GM19239 (cell line): ENCODE measurements at regions not wholly inside any gene's neighbourhood (a gene's known extent, or its start where the extent isn't known, plus 50 kb on each side); places are given as distances from the start of the nearest gene placed in this dataset.

Source experiments
- DNase-seq: peaks from one replicate; pipeline ENCODE4 v3.0.0; 2011; ENCODE audit warnings: low spot score; ENCODE audit not compliant: insufficient read length
- FAIRE-seq: peaks from 2 replicates; lab custom pipeline; 2011; peaks lifted over from hg19 to GRCh38; lab: Jason Lieb, UNC

- DNase-seq (no peak), FAIRE-seq (no peak)
Measured at GRCh38 chr10:60669501-60669900, 108.8 kb upstream of the CDK1 start.

- FAIRE-seq, result no peak
- DNase-seq, result no peak
Measured at GRCh38 chr10:60666221-60666620, 112.1 kb upstream of the CDK1 start.

DNA sequence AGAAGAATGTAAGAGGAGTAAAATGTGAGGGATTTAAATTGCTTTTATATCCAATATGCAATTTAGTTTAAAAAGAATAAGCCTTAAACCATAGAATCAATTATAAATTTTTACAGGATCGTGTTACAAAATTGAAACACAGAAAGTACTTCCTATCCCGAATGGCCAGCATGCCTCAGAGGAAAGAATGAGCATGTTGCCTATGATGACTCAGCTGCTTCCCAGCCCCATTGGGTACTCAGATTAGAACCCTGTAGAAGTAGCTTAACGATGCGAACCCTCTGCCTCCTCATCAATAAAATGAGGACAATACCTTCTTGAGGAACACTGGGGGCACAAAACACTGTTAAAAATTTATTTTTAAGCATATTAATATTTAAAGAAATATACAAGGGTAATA, 113.4 kb upstream of the CDK1 start:
- no peak for DNase-seq
- no peak for FAIRE-seq

DNA sequence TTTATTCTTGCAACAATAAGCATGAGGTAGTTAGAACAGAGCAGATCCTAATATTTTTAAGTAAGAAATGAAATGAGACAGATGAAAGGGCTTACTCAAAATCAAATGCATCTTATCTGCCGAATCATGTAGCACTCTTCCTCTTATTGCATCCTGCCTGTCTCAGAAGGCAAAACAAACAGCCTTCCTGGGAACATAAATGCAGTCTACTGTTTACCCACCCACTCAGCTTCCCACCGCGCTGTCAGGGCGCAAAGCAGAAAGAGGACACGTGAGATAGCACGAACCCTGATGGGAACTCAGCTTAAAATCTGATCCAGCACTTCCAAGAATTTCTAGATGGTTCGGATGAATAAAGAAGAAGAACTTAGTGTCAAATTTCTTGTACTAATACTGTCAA, 114.4 kb upstream of the CDK1 start:
- no peak for DNase-seq
- FAIRE-seq, result no peak

- DNase-seq (no peak), FAIRE-seq (no peak)
Measured at GRCh38 chr10:60662917-60663614, 115.2 kb upstream of the CDK1 start.

- FAIRE-seq (no peak), DNase-seq (no peak)
Measured at GRCh38 chr10:60661637-60662036, 116.6 kb upstream of the CDK1 start.

- no peak for FAIRE-seq
- DNase-seq, result no peak
Measured at GRCh38 chr10:60660625-60661024, 117.7 kb upstream of the CDK1 start.

DNA sequence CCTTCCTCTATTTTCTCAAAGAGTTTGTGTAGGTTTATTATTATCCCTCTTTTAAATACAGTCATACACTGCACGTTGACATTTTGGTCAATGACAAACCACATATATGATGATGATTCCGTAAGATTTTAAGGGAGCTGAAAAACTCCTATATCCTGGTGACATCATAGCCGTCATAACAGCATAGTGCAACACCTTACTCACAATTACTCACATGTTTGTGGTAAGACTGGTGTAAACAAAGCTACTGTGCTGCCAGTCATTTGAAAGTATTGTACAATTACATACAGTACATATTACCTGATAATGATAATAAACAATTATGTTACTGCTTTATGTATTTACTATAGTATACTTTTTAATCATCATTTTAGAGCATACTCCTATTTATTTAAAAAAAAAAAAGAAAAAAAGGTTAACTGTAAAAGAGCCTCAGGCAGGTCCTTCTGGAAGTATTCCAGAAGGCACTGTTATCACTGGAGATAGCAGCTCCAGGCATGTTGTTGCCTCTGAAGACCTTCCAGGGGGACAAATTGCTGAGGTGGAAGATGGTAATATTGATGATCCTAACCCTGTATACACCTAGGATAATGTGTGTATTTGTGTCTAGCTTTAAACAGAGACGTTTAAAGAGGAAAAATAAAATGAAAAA, 123.3 kb upstream of the CDK1 start:
- DNase-seq, result no peak
- FAIRE-seq, result no peak

DNA sequence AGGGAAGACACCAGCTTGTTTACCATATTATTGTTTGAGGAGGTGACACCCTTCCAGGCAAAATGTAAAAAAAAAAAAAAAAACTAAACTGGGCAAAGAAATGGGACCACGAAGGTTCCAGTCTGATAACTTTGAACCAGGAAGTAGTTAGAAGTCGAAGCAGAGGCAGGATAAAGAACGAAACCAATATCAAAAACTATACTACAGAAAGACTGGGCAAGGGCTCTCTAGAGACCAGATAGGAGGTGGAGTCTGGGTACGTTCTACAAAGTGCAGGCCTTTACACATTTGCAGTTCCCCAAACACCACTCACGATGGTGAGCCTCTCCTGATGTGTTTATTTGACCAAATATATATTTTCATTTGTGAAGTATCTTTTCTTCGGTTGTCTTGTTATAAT, 125.7 kb upstream of the CDK1 start:
- FAIRE-seq (peak; percentile 54), DNase-seq (no peak)

GRCh38 chr10:60650378-60650800, 127.9 kb upstream of the CDK1 start:
- DNase-seq (no peak), FAIRE-seq (no peak)

- FAIRE-seq, result no peak
- no peak for DNase-seq
Measured at GRCh38 chr10:60649485-60650377, 128.5 kb upstream of the CDK1 start.

GRCh38 chr10:60648761-60649160, 129.5 kb upstream of the CDK1 start:
- DNase-seq (no peak), FAIRE-seq (no peak)

- FAIRE-seq, result peak; percentile 79
- no peak for DNase-seq
Measured at GRCh38 chr10:60646966-60647796, 131.1 kb upstream of the CDK1 start.

DNA sequence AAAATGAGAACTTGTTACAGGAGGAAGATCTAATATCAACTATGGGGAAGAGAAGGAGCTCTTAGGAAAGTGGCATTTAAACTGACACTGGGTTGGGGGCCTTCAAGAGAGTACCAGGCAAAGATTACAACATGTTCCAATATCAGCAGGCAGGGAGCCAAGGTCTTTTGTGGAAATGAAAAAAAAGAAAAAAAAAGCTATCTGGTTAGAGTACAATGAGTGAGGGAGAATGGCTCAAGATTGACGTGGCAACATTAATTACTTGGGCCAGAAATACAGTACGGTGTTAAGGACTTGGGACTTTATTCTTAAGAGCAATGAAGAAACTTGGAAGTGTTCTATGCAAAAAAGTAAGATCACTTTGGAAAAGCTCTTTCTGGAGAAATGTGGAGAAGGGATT, 132.3 kb upstream of the CDK1 start:
- DNase-seq, result no peak
- no peak for FAIRE-seq

DNA sequence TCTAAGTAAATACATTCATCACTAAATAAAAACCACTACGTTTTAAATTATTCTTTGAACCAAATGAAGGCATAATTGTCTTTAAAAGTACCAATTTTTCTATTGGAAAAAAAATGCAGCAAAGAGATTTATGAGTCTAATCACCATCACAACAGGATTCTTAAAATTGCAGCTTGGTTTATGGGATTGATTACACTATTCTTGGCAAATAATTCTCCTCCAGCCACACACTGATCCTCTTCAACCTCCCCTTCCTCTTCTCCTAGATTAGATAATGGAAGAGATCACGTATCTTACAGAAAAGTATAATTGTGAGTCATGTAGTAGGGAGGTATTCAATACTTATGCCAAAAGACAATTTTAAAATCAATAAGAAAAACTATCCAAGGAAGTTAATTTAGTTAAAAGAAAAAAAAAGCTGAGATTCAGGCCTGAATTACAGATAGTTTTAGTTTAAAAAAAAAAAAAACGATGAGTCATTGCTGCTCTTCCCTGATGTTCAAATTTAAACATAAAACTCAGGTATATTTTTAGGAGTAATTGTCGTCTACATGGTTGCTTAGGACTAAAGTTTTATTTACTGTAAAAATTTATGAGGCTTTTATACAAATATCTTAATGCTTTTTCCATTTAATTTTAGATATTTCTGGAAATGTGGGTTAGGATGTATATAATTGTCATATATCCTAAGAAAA, 133.7 kb upstream of the CDK1 start:
- FAIRE-seq, result no peak
- DNase-seq, result no peak

DNA sequence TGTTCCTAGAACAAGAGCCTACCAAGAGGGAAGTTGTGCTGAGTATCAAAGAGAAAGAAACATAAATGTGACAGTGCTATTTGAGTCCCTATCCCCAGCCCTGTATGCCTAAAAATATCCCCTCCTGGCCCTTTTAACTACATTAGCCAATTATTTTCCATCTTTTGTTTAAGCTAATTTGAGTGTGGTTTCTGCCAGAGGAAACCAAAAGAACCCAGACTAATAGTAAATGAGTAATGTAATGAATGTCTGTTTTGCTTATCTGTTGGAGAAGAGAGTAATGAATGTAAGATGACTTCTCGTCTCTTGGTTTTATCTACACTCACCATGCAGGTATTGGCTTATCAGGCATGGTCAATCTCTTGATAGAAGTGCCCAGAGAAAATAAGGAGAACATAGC, 134.4 kb upstream of the CDK1 start:
- DNase-seq (no peak), FAIRE-seq (no peak)

DNA sequence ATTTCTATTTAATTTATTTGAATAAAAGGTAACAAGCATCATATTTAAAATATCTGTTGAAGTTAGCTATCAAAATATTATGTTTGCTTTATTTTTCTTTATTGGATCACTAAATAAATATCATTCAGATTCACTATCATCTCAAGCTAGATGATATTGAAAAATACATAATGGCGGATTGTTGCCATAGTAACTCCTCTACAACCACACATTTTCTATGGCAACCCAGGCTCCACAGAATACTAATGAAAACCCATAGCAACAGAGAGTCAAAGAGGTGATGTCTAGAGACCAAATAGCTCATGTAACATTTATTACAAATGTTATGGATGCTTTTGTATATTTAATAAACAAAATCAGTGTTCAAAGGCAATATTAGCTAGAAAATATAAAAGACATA, 148.9 kb upstream of the CDK1 start:
- DNase-seq, result no peak

GRCh38 chr10:60627778-60628748, 150.2 kb upstream of the CDK1 start:
- DNase-seq (no peak), FAIRE-seq (no peak)

More for the DNA sequence above, 148.9 kb upstream of the CDK1 start:
- no peak for FAIRE-seq

DNA sequence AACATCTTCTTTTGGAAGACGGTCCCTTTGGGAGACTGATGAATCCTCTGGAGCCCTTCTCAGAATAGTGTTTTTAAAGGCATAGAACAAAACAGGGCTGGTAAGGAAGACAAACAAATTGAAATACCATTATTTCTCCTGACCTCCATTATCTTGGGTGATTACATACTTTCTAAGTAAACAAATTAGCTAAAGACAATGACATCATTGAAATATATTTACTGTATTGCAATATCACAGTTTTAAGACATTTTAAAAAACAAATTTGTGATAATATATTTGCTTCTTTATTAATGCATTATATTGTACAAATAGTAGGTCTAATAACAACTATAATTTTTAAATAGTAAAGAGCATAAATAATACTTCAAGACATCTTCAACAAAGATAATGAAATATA, 152.2 kb upstream of the CDK1 start:
- no peak for DNase-seq
- no peak for FAIRE-seq
